ENCODE measurements at regions not wholly inside any gene's neighbourhood (a gene's known extent, or its start where the extent isn't known, plus 50 kb on each side); places are given as distances from the start of the nearest gene placed in this dataset.

GRCh38 chr9:113781381-113781780 lies 94.7 kb upstream of the ZNF618 start:
- no peak for DNase-seq (ENCODE audit: low read depth, low spot score)

DNA sequence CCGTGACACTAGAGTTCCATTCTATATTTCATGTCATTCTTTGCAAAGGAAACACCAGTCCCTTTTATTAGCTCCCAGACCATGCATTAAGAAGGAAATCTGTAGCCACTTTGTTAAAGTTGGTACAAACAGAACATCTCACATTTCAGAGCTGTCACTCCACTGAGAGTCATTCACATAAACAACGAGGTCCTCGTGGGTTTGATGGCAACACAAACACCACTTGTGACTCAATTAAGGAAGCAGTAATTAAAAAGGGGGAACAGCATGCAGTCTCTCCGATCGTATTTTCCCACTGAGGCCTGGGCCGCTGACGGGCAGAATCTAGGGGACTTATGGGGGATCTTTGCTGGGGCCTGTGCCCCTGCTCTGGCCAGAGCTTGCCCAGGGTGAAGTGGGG lies 94.2 kb upstream of the ZNF618 start:
- DNase-seq (ENCODE audit: low read depth, low spot score) = no peak

GRCh38 chr9:113783475-113783874 lies 92.6 kb upstream of the ZNF618 start:
- DNase-seq (ENCODE audit: low read depth, low spot score) = no peak

DNA sequence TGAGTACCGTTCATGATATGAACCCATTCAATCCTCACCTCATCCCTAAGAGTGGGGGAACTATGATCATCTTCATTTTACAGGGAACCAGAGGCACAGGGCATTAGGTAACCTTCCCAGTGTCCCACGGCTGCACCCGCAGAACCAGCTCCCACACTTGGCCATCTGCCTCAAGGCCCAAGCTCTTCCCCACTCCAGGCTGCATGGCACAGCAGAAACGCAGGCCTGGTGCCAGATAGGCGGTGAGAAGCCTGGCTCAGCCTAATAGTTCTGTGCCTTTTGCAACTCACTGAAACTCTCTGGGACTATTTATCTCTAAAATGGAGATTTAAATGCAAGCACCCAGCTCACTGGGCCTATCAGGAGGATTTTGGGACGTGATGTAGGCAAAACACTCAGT lies 90.8 kb upstream of the ZNF618 start:
- DNase-seq (ENCODE audit: low read depth, low spot score) = no peak

DNA sequence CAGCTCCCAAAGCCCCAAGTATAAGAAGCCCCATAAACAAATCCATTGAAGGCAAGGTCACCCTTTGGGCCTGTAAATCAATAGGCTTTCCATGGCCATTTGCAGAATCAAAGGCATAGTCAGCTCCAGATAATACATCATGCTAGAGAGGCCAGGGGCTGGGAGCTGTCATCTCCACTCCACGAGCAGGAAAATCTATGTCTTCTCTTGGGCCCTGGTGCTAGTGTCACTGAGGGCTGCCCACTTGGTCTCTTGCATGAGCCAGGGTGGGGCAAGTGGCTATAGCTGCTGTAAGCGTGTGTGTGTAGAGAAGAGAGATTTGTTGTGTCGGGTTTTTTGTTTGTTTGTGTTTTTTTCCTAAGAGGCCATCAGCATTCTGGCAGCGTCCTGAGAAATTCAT lies 90.0 kb upstream of the ZNF618 start:
- DNase-seq (ENCODE audit: low read depth, low spot score) = no peak

GRCh38 chr9:113787871-113788270 lies 88.2 kb upstream of the ZNF618 start:
- no peak for DNase-seq (ENCODE audit: low read depth, low spot score)

DNA sequence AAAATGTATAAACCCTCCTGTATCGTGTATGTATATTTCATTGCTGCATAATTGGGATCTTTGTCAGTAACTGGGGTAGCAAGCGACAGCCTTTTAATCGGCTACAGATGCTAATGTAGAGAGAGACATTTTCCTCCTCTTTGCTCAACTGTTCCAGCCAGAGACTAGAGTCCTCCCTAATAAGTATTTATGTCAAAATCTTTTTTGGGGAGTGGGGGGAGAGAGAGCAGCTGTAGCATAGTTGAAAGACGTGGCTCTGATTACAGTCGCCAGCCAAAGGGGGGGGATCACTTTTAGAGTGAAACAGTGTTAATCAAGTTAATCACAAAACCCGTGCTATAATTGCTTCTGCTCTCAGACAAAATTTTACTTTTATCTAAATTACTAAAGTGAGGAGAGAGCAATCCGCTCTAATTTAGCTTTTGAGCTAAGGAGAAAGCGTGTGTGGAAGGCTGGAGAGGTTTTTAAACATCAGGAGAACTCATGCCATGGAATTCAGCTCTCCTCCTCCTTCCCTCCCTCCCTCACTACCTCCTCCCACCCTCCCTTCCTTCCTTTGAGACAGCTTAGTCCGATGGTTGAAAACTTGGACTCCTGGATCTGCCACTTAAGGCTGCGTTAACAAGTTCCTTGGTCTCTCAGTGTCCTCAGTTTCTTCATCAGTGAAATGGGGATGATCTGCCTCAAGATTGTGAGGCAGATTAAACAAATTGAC lies 87.3 kb upstream of the ZNF618 start:
- DNase-seq (ENCODE audit: low read depth, low spot score) = no peak

GRCh38 chr9:113790093-113790492 lies 86.0 kb upstream of the ZNF618 start:
- no peak for DNase-seq (ENCODE audit: low read depth, low spot score)

GRCh38 chr9:113793558-113793957 lies 82.6 kb upstream of the ZNF618 start:
- DNase-seq (ENCODE audit: low read depth, low spot score) = no peak

DNA sequence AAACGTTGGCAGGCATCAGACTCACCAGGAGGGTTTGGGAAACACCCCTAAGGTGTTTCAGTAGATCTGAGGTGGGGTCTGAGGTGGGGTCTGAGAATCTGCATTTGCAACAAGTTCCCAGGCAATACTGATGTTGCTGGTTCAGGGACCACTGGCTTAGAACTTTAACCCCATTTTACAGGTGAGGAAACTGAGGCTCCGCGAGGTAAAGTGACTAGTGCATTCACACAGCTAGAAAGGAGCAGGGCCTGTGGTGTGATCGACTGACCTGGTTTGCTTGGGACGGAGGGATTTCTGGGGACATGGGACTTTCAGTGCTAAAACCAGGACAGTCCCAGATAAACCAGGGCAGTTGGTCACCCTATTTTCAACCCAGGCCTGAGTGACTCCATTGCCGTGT lies 81.4 kb upstream of the ZNF618 start:
- no peak for DNase-seq (ENCODE audit: low read depth, low spot score)

- DNase-seq (ENCODE audit: low read depth, low spot score) = no peak
Observed at GRCh38 chr9:113795811-113796392, 80.2 kb upstream of the ZNF618 start.

- DNase-seq (ENCODE audit: low read depth, low spot score) = no peak
Observed at GRCh38 chr9:113796646-113797426, 79.3 kb upstream of the ZNF618 start.

DNA sequence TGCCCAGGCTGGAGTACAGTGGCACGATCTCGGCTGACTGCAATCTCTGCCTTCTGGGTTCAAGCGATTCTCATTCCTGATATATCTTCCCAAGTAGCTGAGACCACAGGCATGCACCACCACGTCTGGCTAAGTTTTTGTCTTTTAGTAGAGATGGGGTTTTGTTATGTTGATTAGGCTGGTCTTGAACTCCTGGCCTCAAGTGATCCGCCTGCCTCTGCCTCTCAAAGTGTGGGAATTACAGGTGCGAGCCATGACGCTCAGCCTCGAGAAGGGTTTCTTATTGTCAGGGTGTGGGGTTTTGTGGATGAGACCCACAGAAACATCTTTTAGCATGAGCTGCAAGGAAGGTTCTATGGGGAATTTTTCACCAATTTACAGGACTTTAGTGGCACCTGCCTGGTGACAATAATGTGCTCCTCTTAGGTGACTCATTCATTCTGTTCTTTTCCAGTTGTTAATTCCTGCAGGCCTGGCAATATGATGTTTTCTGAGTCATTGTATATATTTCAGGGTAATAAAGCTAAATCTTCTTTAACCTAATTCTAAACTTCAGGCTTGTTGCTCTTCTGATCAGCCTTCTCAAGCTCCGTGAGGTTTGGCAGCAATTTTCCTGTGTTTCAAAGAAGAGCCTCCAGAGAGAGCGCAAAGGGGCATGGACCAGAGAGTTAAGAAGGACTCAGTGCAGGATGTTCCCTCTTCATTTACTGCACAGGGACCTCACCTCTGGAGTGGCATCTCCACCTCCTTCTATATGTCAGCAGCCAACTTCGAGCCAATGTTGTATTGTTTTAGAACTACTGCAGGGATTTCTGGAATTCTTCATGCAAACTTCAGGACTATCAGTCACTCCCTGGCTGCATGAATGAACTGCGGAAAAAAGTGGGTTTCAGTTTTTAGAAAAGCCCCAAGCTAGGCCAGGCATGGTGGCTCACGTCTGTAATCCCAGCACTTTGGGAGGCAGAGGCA lies 77.8 kb upstream of the ZNF618 start:
- DNase-seq (ENCODE audit: low read depth, low spot score) = no peak

DNA sequence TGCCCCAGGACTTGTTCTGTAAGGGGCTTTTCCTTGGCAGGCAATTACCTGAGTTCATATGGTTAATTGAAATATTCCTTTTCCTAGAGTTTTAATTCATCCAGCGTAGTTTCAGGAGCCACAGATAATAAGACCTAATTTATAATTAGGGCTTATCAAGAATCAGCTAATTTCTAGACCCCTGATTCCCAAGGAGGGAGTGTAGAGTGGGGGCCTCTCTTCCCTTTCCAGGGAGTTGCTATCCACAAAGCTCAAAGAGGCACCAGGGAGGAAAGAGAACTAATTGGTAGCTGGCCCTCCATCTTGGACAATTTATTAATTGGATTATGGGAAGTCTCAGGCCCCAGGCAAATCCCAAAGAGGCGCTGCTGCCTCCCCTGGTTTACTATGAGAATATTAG lies 75.8 kb upstream of the ZNF618 start:
- DNase-seq (ENCODE audit: low read depth, low spot score) = no peak

DNA sequence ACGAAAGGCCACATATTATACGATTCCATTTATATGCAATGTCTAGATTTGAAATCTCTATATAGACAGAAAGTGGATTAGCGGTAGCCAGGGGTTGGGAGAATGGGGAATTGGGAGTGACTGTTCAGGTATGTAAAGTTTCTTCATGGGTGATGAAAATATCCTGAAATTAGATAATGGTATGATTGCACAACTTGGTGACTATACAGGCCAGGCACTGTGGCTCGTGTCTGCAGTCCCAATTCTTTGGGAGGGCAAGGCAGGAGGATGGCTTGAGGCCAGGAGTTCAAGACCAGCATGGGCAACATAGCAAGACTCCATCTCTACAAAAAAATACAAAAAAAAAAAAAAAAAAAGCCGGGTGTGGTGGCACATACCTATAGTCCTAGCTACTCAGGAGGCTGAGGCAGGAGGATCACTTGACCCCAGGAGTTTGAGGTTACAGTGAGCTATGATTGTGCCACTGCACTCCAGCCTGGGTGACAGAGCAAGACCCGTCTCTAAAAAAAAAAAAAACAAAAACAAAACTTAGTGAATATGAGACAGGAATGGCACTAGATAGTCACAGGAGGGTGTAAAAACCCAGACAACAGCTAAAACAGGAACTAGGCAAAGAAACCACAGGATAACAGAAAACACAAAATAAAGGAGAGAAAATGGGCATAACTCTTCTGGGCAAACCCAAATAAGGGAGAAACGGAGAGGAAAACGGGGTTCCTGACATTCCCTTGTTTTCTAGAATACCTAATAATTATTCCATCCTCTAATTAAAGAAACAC lies 72.1 kb upstream of the ZNF618 start:
- DNase-seq (ENCODE audit: low read depth, low spot score) = no peak

- DNase-seq (ENCODE audit: low read depth, low spot score) = no peak
Observed at GRCh38 chr9:113805486-113806132, 70.5 kb upstream of the ZNF618 start.

DNA sequence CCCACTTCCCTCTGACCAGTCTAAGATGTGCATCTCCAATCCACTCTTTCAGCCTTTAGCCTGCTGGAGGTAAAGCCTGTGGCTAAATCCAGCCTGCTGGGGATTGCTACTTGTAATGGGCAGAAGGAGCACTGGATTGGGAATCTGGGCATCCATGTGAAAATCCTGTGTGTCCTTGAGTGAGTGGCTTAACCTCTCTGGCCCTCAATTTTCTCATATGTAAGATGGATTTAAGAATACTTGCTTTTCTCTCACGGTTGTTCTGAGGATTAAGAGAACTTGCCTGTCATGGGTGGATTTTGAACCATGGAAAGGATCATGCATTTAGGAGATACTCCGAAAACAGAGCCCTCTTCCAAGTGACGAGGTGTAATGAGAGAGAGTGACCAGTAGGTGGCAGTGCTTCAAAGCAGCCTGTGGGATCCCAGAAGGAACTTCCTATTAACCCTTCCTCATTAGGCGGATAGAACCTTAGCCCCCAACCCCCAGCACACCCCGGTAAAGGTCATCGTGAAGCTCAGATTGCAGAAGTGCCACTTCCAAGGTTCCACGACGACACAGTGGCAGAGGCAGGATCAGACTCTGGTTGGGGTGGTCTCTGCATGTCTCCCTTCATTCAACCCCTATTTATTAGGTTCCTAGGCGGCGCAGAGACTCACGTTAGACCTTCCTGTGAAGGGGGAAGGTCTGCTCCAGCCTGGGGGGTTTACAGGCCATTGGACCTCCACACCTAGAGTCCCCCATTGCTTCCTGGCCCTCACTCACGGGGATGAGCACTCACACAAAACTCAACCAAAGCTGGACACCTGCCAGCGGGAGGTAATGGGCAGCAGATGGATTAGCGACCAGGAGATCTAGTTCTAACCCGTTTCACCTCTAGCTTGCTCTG lies 68.7 kb upstream of the ZNF618 start:
- DNase-seq (ENCODE audit: low read depth, low spot score) = peak; percentile 76

GRCh38 chr9:113808391-113809358 lies 67.4 kb upstream of the ZNF618 start:
- DNase-seq (ENCODE audit: low read depth, low spot score) = peak; percentile 67

Data from astrocyte of the hippocampus (primary cell).